ENCODE measurements at regions not wholly inside any gene's neighbourhood (a gene's known extent, or its start where the extent isn't known, plus 50 kb on each side); places are given as distances from the start of the nearest gene placed in this dataset.

DNA sequence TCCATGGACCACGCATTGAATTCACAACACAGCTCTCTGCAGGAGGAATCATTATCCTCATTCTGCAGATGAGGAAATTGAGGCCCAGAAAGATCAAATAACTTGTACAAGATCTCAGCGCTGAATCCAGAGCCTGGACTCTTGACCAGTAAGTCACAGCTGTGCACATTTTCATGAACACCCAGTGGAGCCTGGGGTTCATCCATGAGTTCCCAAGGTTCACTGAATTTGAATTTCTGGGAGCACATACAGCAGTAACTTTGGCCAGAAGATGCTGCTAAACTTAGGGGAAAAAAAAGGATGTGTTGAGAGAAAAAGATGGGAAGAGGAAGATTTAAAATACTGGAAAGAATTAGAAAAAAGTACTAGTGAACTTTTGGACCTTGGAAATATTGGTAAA, 218.7 kb upstream of the PPARGC1A start:
- Histone ChIP-seq H3K36me3 (no peaks in the 10 kb centered on the region), H3K4me3 (no peak overlapping the region), H3K27me3 (no peaks in the 10 kb centered on the region), H3K9me3 (no peaks in the 10 kb centered on the region)
- DNase-seq: no peak

DNA sequence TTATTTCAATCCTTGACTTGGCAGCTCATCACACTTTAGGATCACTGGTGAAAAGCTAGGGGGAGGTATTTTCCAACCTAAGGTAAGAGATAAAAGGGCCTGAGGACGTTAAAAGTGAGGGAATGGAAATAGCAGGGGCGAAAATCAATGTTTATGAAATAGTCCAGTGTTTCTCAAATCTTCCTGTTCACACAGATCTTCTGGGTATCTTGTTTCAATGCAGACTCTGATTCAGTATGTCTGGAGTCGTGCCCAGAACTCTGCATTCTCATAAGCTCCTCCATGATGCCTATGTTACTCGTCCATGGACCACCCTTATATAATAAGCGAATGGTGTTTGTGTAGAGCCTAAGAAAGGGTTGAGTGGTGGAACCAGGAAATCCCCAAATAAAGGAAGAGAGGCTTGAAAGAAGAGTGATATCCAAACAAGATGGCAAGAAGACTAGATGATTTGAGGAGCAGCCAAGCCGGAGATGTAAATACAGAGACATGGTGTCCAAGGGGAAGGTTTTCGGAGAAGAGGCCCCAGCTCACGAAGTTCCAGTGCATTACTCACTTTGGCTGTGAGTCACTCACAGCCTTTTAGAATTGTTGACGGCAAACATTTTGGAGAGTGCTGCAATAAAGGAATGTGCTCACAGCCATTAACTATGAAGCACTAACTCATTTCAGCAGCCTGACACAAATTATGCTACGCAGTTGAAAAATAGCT, 215.6 kb upstream of the PPARGC1A start:
- DNase-seq: peak; percentile 81
- Histone ChIP-seq H3K9me3 (no peaks in the 10 kb centered on the region), H3K4me3 (0 out of 2 replicates have a peak overlapping the region, but pooled peaks have one; percentile 7), H3K27me3 (no peaks in the 10 kb centered on the region), H3K36me3 (no peaks in the 10 kb centered on the region)

DNA sequence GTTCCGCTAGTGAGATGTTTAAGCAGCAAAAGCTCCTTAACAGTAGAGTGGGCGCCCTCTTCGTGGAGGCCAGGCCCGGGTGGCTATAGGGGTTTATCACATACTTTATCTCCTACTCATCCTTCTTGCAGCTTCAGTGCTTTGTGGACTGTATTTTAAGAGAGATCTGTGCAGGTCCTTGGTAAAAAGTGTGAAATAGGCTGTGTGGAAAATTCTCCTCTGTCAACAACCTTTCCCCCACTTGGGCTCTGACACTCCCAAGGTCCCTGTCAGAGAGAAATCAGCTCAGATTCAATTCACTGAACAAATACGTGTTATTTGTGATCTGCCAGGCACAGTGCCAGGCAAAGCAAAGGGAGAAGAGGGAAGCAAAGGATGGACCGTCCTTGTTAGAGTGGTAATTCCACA, 214.3 kb upstream of the PPARGC1A start:
- H3K4me3 ChIP-seq: no peak overlapping the region
- DNase-seq: no peak
- H3K27me3 ChIP-seq: no peaks in the 10 kb centered on the region
- no peaks in the 10 kb centered on the region for H3K9me3 ChIP-seq
- H3K36me3 ChIP-seq: no peaks in the 10 kb centered on the region

DNA sequence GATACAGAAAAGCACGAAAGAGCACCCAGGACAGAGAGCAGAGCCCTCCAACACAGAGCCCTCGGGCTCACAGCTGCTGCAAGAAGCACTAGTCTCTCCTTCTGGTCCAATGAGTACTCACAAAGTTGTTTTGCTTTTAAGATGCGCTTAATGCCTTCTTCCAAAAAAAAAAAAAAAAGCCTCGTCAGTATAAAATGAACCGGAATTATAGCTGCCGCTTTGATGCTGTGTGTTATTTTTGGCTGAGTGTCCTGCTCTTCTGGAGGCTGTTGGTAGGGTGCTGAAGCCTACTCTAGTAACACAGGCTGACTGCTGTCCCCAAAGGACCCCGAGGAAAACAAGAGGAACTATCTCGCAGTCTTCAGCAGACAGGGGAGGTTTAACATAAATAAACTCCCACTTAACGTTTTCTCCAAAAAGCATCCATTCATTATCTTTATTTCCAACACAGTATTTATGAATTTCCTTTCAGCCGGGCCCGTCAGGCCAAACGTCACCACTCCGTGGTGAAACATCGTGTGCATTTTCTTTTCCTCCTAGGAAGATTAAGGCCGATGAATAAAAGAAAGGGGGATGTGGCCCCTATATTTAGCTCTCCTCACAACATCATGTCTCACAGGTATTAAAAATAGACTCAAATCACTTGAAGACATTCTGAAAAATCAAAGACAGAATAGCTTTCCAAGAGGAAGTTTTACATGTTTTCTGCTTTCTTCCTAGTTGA, 213.7 kb upstream of the PPARGC1A start:
- Histone ChIP-seq H3K9me3 (no peaks in the 10 kb centered on the region), H3K4me3 (no peak overlapping the region), H3K36me3 (no peaks in the 10 kb centered on the region), H3K27me3 (no peaks in the 10 kb centered on the region)
- DNase-seq: no peak

DNA sequence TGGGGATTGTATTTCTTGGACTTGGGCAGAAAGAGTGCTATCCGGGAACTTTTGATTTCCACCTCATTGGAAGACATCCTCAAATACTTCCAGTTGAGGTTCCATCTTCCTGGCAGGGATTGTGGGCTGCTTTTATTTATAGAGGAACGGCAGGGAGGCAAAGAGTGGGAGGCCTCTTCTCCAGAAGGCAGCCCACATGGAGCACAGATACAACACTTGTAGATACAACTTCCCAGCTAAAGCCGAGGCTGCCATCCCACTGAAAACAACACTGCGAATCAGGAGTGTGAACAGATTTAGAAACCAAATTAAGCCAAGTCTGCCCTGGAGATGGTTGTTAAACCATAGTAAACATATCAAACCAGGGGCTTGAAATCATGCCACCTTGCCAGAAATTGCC, 212.8 kb upstream of the PPARGC1A start:
- no peaks in the 10 kb centered on the region for H3K27me3 ChIP-seq
- DNase-seq: no peak
- no peaks in the 10 kb centered on the region for H3K9me3 ChIP-seq
- H3K4me3 ChIP-seq: no peak overlapping the region
- H3K36me3 ChIP-seq: no peaks in the 10 kb centered on the region

DNA sequence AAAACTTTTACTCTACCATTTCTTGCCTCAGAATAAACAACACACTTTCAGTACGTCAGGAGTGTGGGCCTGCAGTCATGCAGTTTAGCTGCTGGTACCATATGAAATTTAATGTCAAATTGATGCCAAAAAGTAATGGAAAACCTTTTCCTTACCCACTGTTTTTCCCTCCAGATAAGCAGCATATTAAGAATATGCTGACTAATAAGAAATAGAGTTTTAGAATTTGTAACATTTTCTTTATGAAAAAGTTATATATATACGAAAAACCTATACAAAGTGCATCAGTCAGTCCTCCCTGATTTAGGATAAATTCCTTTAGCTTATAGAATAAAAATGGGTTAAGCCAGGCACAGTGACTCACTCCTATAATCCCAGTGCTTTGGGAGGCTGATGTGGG, 206.8 kb upstream of the PPARGC1A start:
- no peaks in the 10 kb centered on the region for H3K36me3 ChIP-seq
- no peaks in the 10 kb centered on the region for H3K27me3 ChIP-seq
- H3K9me3 ChIP-seq: no peaks in the 10 kb centered on the region
- no peak overlapping the region for H3K4me3 ChIP-seq
- no peak for DNase-seq

DNA sequence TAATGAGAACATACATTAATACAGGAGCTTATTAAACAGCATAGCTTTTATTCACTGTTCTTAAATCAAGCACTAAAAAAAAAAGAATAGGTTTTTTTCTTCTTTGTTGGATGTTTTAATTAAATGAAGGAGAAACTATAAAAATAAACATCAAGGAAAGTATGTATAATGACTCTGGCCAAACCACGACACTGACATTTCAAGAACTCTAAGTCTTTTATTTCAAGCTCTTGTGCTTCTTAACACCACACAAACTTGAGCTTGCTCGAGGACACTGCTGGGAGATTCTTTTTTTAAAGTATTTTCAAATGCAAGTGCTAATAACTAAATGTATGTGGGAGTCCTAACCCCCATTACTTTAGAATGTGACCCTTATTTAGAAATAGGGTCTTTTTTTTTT, 204.9 kb upstream of the PPARGC1A start:
- Histone ChIP-seq H3K36me3 (no peaks in the 10 kb centered on the region), H3K4me3 (no peak overlapping the region), H3K27me3 (no peaks in the 10 kb centered on the region), H3K9me3 (no peaks in the 10 kb centered on the region)
- DNase-seq: no peak

DNA sequence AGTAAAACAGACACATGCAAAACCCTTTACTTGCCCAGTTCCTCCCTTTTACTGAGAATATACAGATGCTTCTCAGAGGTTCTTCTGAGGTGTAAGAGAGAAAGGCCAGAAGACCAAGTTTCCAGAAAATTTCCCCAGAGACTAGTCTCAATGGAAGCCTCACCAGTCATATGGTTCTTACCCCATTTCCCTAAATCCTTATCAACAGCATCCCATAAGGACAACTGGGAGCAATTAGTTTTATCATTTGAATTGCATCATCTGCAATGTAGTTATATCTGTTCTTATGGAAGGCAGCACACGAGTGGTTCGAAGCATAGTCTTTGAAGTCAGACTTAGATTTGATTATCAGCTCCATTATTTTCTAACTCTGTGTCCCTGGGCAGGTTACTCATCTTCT, 203.6 kb upstream of the PPARGC1A start:
- no peak for DNase-seq
- no peaks in the 10 kb centered on the region for H3K36me3 ChIP-seq
- no peaks in the 10 kb centered on the region for H3K27me3 ChIP-seq
- no peak overlapping the region for H3K4me3 ChIP-seq
- no peaks in the 10 kb centered on the region for H3K9me3 ChIP-seq

DNA sequence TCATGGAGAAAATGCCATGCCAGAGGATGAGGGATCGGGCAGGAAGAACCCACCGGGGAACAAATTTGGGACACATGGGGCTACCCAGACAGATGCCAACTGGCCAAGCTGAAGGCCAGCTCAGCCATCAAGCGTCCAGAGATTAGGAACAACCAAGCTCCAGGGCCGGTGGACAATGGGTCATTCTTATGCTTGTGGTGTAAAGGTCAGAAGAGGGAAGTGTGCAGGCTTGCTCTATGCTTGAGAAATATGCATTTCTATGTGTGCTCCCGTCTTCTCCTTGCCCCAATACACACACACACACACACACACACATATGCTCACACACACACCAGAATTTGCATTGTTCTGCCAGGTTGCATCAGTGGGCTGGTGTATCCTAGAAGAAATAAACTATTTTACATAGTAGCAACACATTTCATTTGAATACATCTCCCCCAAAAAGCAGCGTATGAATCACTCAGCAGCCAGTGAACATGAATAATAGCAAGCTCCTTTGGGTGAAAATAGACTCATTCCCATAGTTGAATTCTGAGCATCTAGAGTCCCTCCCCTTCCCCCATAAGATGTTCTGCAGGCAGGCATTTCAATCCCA, 201.9 kb upstream of the PPARGC1A start:
- no peak for DNase-seq
- no peak overlapping the region for H3K4me3 ChIP-seq
- H3K27me3 ChIP-seq: no peaks in the 10 kb centered on the region
- no peaks in the 10 kb centered on the region for H3K36me3 ChIP-seq
- no peaks in the 10 kb centered on the region for H3K9me3 ChIP-seq

DNA sequence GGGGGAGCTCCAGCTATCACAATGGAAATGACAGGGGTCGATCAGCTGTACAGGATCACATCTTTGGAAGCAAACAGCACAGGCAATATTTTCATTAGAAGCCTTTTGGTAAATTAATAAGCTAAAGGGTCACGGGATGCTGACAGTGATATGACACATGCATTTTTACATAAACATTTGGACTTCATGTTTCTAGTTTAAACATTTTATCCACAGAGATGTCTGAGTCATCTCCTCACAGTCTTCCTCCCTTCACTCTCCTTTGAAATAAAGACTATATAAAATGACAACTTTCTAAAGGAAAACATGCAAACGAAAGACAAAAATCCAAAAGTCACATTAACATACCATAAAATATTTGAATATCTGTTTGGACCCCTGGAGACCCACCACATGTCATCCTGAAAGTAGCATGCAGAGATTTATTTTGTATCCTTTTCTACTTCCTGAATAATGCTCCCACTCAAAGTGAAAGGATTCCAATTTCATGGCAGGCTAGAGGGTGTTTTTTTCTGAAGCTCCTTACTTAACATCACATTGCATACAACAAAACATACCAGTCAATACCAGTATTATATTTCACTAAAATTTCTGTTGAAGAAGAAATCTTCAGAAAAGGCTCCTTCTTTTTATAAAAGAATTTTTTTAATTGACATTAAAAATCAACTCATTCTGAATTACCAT, 200.1 kb upstream of the PPARGC1A start:
- Histone ChIP-seq H3K4me3 (peak overlapping the region; percentile 25), H3K9me3 (no peaks in the 10 kb centered on the region), H3K27me3 (no peaks in the 10 kb centered on the region), H3K36me3 (no peaks in the 10 kb centered on the region)
- DNase-seq: peak; percentile 14

DNA sequence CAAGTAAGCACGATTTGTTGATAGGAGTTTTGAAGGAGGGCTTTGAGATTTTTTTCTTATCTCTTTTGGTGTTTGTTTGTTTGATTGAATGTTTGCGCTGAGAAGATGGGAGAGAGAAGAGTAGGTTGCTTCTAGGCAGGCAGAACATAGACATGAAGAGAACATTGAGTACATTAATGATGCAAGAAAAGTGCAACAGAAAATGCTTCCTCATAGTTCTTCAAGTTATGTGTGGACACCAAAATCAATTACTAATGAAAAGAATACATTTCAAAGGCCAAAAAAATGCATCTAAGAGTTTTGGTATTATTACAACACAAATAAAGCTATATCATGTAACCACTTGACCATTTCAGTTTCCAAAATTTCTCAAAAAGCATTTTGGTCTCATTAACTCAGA, 191.0 kb upstream of the PPARGC1A start:
- no peak for DNase-seq
- Histone ChIP-seq H3K4me3 (no peak overlapping the region), H3K36me3 (no peaks in the 10 kb centered on the region)

DNA sequence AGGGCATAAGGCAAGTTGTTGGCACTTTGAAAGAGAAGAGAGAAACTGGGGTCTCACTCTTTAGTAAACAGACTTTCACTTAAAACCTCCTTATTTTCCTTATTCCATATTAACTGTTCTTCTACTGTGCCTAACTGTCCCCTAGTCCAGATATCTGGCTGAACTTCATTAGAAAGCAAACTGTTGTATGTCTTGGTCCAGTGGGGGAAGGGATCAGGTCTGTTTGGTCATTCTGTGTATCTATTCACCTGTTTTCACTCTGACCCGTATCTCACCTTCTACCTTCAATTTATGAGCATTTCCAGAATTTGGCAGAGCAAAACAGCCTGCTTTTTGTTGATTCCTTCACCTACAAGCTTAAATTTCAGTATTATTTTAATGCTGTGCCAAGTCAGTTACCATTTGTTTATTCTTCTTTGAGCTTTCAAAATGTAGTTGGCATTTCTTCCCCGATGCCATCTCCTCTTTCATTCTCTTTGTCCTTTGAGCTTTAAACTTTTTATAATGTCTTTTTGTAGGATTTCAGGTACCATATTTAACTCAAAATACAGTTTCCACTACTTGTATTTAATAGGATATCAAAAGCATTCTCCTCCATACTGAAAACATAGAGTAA, 188.6 kb upstream of the PPARGC1A start:
- Histone ChIP-seq H3K4me3 (no peak overlapping the region), H3K9me3 (no peaks in the 10 kb centered on the region), H3K36me3 (no peaks in the 10 kb centered on the region), H3K27me3 (no peaks in the 10 kb centered on the region)
- no peak for DNase-seq

More for the DNA sequence above, 191.0 kb upstream of the PPARGC1A start:
- no peaks in the 10 kb centered on the region for H3K27me3 ChIP-seq
- H3K9me3 ChIP-seq: no peaks in the 10 kb centered on the region

DNA sequence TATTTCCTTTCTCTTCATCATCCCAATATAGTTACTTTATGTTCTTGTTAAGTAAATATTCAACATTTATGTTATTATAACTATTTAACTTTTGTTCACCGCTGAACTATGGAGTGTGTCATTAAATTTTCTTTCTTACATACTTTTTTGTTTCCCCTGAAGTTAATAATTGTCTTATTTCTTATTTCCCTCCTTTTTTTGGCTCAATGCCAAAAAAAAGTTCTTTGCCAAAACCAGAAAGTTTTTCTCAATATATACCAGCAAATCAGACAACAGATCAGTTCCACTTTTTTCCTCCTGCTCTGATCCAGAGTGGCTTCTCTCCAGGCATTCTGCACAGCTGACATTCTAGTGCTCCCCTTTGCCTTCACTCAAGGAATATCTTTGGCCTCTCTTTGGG, 187.0 kb upstream of the PPARGC1A start:
- no peak overlapping the region for H3K4me3 ChIP-seq
- H3K36me3 ChIP-seq: no peaks in the 10 kb centered on the region
- DNase-seq: no peak
- no peaks in the 10 kb centered on the region for H3K27me3 ChIP-seq
- H3K9me3 ChIP-seq: no peaks in the 10 kb centered on the region

DNA sequence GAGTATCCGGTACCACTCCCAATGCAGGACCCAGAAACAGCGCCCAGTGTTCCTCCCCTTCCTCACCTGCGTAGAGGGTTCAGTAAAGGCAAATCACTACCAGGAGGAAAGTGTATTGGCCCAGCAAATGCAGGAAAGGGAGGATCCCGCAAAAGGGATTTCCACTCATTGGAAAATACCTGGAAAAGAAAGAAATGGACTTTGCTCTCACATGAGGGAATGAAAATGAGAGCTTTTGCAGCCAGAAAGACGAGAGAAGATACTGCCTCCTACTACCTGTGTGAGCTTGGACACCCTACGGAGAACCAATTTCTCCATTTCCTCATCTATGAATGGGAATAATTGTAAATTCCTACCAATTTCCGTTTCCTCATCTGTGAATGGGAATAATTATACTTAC, 184.1 kb upstream of the PPARGC1A start:
- no peak for DNase-seq
- Histone ChIP-seq H3K36me3 (no peaks in the 10 kb centered on the region), H3K27me3 (no peaks in the 10 kb centered on the region), H3K9me3 (no peaks in the 10 kb centered on the region), H3K4me3 (no peak overlapping the region)

DNA sequence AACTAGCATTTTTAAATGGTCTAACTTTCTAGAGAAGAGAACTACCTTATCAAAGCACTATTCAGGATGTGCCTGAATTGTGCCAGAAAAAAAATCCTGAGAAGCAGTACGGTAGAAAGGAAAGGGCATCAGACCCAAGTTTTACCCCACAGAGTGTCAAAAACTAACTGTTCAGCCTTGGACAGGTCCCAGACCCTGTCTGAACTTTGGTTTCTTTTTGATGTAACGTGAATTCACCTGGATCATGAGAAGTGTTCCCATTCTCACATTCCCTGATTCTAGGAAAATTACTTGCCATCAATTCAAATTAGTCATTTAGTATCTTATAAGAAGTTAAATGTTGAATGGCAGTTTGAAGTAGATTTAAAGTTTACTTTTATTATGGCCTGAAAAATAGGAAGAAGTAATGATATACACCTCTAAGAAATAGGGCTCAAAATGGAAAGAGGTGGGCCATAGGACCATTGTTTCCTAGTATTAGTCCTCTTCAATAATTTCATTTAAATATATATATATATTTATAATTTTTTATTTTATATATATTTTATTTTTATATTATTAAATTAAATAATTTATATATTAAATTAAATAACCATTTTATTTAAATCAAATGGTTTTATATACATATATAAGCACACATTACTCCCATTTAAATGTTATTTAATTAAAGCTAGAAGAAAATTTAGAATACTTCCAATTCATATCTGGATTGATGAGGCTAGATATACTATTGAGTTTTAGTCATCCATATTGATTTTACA, 181.9 kb upstream of the PPARGC1A start:
- H3K27me3 ChIP-seq: no peaks in the 10 kb centered on the region
- H3K9me3 ChIP-seq: no peaks in the 10 kb centered on the region
- no peaks in the 10 kb centered on the region for H3K36me3 ChIP-seq
- no peak overlapping the region for H3K4me3 ChIP-seq
- no peak for DNase-seq

DNA sequence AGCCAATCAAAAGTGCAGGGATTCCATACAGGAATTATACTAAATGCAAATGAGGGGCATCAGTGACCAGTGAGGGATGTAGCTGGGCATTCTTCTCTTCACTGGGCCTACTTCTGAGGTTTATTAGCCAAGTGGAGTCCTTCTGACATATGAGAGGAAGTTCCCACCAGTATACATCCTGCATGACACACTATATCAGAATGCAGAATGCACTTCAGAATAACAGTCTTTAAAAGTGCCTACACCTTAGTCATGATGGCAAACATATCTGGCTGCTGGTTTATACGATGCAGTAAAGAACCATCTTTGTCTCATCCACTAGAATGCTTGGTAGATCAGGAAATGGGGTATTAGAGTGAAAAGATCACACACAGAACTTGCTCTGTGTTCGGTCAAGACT, 180.3 kb upstream of the PPARGC1A start:
- peak; percentile 2 for DNase-seq
- Histone ChIP-seq H3K27me3 (no peaks in the 10 kb centered on the region), H3K36me3 (no peaks in the 10 kb centered on the region), H3K4me3 (no peak overlapping the region), H3K9me3 (no peaks in the 10 kb centered on the region)
